HEK293 (cell line): ENCODE measurements at regions not wholly inside any gene's neighbourhood (a gene's known extent, or its start where the extent isn't known, plus 50 kb on each side); places are given as distances from the start of the nearest gene placed in this dataset.

Experiments used
- CTCF ChIA-PET: fragments of 350-600 bp; formaldehyde crosslinking; extraction: SDS; loops from one replicate; lab custom pipeline; 2021; ENCODE audit warnings: antibody characterized with exemption; lab: Yijun Ruan, JAX
- POLR2A ChIA-PET: fragments of 300-600 bp; formaldehyde crosslinking; extraction: SDS; loops from one replicate; lab custom pipeline; 2020; ENCODE audit warnings: antibody characterized with exemption, inconsistent platforms; lab: Yijun Ruan, JAX
- H3K27ac ChIP-seq: fragments of 200-500 bp; sonication (Bioruptor generic); 2 replicates; pipeline ENCODE4 v1.5.1; 2014; ENCODE audit warnings: low read depth, low read length, control low read depth, inconsistent platforms; ENCODE audit errors: extremely low read depth
- H3K36me3 ChIP-seq, 2 experiments: fragments of 200-500 bp in 1 of 2; sonication (Bioruptor generic) in 1 of 2; 1 replicate in 1 of 2; 2 replicates in 1 of 2; pipeline ENCODE4 v1.5.1; 2014 to 2017; ENCODE audit warnings: inconsistent platforms in 2 of 2, low read length in 2 of 2; ENCODE audit not compliant: control insufficient read depth in 2 of 2, insufficient read depth in 1 of 2
- H3K4me1 ChIP-seq: fragments of 200-500 bp; sonication (Bioruptor generic); 2 replicates; pipeline ENCODE4 v1.5.1; 2014; ENCODE audit warnings: mild to moderate bottlenecking, low read length, inconsistent platforms; ENCODE audit not compliant: control insufficient read depth, insufficient read depth
- H3K4me3 ChIP-seq: 2 replicates; pipeline ENCODE4 v1.5.1; 2011; ENCODE audit warnings: low read depth, mild to moderate bottlenecking, control low read depth, low read length, moderate library complexity
- H3K9me3 ChIP-seq: fragments of 200-500 bp; sonication (Bioruptor generic); 2 replicates; pipeline ENCODE4 v1.5.1; 2014; ENCODE audit warnings: low read depth, low read length, inconsistent platforms; ENCODE audit not compliant: control insufficient read depth, insufficient read depth
- ATF2 ChIP-seq: fragments of 450-650 bp; formaldehyde crosslinking; IDR thresholded peaks from 2 replicates; pipeline ENCODE4 v1.5.1; 2016; ENCODE audit warnings: missing biosample characterization, missing genetic modification characterization, low read depth
- FEZF1 ChIP-seq: fragments of 450-650 bp; formaldehyde crosslinking; IDR thresholded peaks from 2 replicates; pipeline ENCODE4 v1.5.1; 2016; ENCODE audit warnings: missing biosample characterization, missing genetic modification characterization
- GLI4 ChIP-seq: fragments of 450-650 bp; formaldehyde crosslinking; IDR thresholded peaks from 2 replicates; pipeline ENCODE4 v1.5.1; 2016; ENCODE audit warnings: missing biosample characterization, missing genetic modification characterization
- INSM2 ChIP-seq: fragments of 450-650 bp; formaldehyde crosslinking; IDR thresholded peaks from 2 replicates; pipeline ENCODE4 v1.5.1; 2016; ENCODE audit warnings: missing biosample characterization, missing genetic modification characterization
- KLF7 ChIP-seq: fragments of 450-650 bp; formaldehyde crosslinking; IDR thresholded peaks from 2 replicates; pipeline ENCODE4 v1.5.1; 2016; ENCODE audit warnings: missing biosample characterization, missing genetic modification characterization, borderline replicate concordance
- MZF1 ChIP-seq: fragments of 450-650 bp; formaldehyde crosslinking; IDR thresholded peaks from 2 replicates; pipeline ENCODE4 v1.5.1; 2017; ENCODE audit warnings: missing biosample characterization, missing genetic modification characterization, borderline replicate concordance
- SCRT2 ChIP-seq: fragments of 450-650 bp; formaldehyde crosslinking; IDR thresholded peaks from 2 replicates; pipeline ENCODE4 v1.5.1; 2016; ENCODE audit warnings: missing biosample characterization, missing genetic modification characterization
- TSHZ1 ChIP-seq: fragments of 450-650 bp; formaldehyde crosslinking; IDR thresholded peaks from 2 replicates; pipeline ENCODE4 v1.5.1; 2016; ENCODE audit warnings: missing biosample characterization, missing genetic modification characterization, borderline replicate concordance
- ZBTB10 ChIP-seq: fragments of 450-650 bp; formaldehyde crosslinking; IDR thresholded peaks from 2 replicates; pipeline ENCODE4 v1.5.1; 2016; ENCODE audit warnings: missing biosample characterization, missing genetic modification characterization
- ZNF121 ChIP-seq: fragments of 450-650 bp; formaldehyde crosslinking; IDR thresholded peaks from 2 replicates; pipeline ENCODE4 v1.5.1; 2016; ENCODE audit warnings: missing biosample characterization, missing genetic modification characterization
- ZNF138 ChIP-seq: fragments of 450-650 bp; formaldehyde crosslinking; IDR thresholded peaks from 2 replicates; pipeline ENCODE4 v1.5.1; 2016; ENCODE audit warnings: missing biosample characterization, missing genetic modification characterization, borderline replicate concordance
- ZNF140 ChIP-seq: fragments of 450-650 bp; formaldehyde crosslinking; IDR thresholded peaks from 2 replicates; pipeline ENCODE4 v1.5.1; 2016; ENCODE audit warnings: missing biosample characterization, missing genetic modification characterization
- ZNF366 ChIP-seq: fragments of 450-650 bp; formaldehyde crosslinking; conservative IDR thresholded peaks from 2 replicates; pipeline ENCODE4 v1.5.1; 2016; ENCODE audit warnings: missing biosample characterization, missing genetic modification characterization
- ZNF394 ChIP-seq: fragments of 450-650 bp; formaldehyde crosslinking; IDR thresholded peaks from 2 replicates; pipeline ENCODE4 v1.5.1; 2016; ENCODE audit warnings: missing biosample characterization, missing genetic modification characterization, mild to moderate bottlenecking, moderate library complexity, borderline replicate concordance
- ZNF48 ChIP-seq: fragments of 450-650 bp; formaldehyde crosslinking; IDR thresholded peaks from 2 replicates; pipeline ENCODE4 v1.5.1; 2016; ENCODE audit warnings: missing biosample characterization, missing genetic modification characterization
- ZNF513 ChIP-seq: fragments of 450-650 bp; IDR thresholded peaks from 2 replicates; pipeline ENCODE4 v1.5.1; 2018; ENCODE audit warnings: missing biosample characterization, missing genetic modification characterization
- ZNF544 ChIP-seq: fragments of 450-650 bp; formaldehyde crosslinking; IDR thresholded peaks from 2 replicates; pipeline ENCODE4 v1.5.0; 2017; ENCODE audit warnings: missing biosample characterization, missing genetic modification characterization
- ZNF555 ChIP-seq: fragments of 450-650 bp; formaldehyde crosslinking; conservative IDR thresholded peaks from 2 replicates; pipeline ENCODE4 v1.5.1; 2017; ENCODE audit warnings: missing biosample characterization, mild to moderate bottlenecking, missing genetic modification characterization, inconsistent platforms
- ZNF571 ChIP-seq: fragments of 450-650 bp; formaldehyde crosslinking; IDR thresholded peaks from 2 replicates; pipeline ENCODE4 v1.5.0; 2017; ENCODE audit warnings: missing biosample characterization, missing genetic modification characterization
- ZNF596 ChIP-seq: fragments of 450-650 bp; IDR thresholded peaks from 2 replicates; pipeline ENCODE4 v1.5.0; 2018; ENCODE audit warnings: missing biosample characterization, mild to moderate bottlenecking, missing genetic modification characterization, moderate library complexity
- ZNF623 ChIP-seq: fragments of 450-650 bp; formaldehyde crosslinking; IDR thresholded peaks from 2 replicates; pipeline ENCODE4 v1.5.1; 2016; ENCODE audit warnings: missing biosample characterization, missing genetic modification characterization
- ZNF664 ChIP-seq: fragments of 450-650 bp; formaldehyde crosslinking; IDR thresholded peaks from 2 replicates; pipeline ENCODE4 v1.5.1; 2016; ENCODE audit warnings: missing biosample characterization, missing genetic modification characterization
- ZNF791 ChIP-seq: fragments of 450-650 bp; formaldehyde crosslinking; IDR thresholded peaks from 2 replicates; pipeline ENCODE4 v1.5.1; 2016; ENCODE audit warnings: missing biosample characterization, missing genetic modification characterization

- H3K4me1 ChIP-seq = no peaks in the 10 kb centered on the region
- CTCF ChIA-PET = no interaction called here
- H3K27ac ChIP-seq = no peak overlapping the region
- no peak for TF ChIP-seq ZNF571 (tag by site-specific recombination)
- TF ChIP-seq ZNF394 = no peak
- no peak for TF ChIP-seq INSM2 (tag by site-specific recombination)
- TF ChIP-seq ZNF544 (tag by site-specific recombination) = no peak
- TF ChIP-seq TSHZ1 = no peak
- TF ChIP-seq ZNF513 (tag by site-specific recombination) = no peak
- no peak for TF ChIP-seq ATF2 (tag by site-specific recombination)
- TF ChIP-seq GLI4 (tag by site-specific recombination) = no peak
- no peak for TF ChIP-seq ZNF791 (tag by site-specific recombination)
- TF ChIP-seq FEZF1 (tag by site-specific recombination) = no peak
- TF ChIP-seq ZNF366 = no peak
- no peak overlapping the region for H3K4me3 ChIP-seq
- POLR2A ChIA-PET = no interaction called here
- no peaks in the 10 kb centered on the region for H3K9me3 ChIP-seq
- H3K36me3 ChIP-seq = no peaks in the 10 kb centered on the region
These were observed 288.1 kb upstream of the CELF4 start for GRCh38 chr18:37853706-37854105.

- TF ChIP-seq SCRT2 (tag by site-specific recombination) (no peak), ZNF138 (tag by site-specific recombination) (no peak), MZF1 (no peak)
- H3K36me3 ChIP-seq = no peaks in the 10 kb centered on the region
- ChIA-PET POLR2A (no interaction called here), CTCF (no interaction called here)
- H3K4me3 ChIP-seq = no peak overlapping the region
- H3K27ac ChIP-seq = no peak overlapping the region
- no peaks in the 10 kb centered on the region for H3K9me3 ChIP-seq
- H3K4me1 ChIP-seq = no peaks in the 10 kb centered on the region
These were observed 286.9 kb upstream of the CELF4 start for GRCh38 chr18:37852464-37852863.

GRCh38 chr18:37847544-37847943, 281.9 kb upstream of the CELF4 start:
- H3K4me3 ChIP-seq = no peak overlapping the region
- ChIA-PET CTCF (interaction anchor here (0.7 kb wide), 1 partner anchor 505 kb away, joined by 3 read pairs; no protein-coding TSS in a partner anchor), POLR2A (no interaction called here)
- H3K36me3 ChIP-seq = no peaks in the 10 kb centered on the region
- H3K4me1 ChIP-seq = no peaks in the 10 kb centered on the region
- no peak overlapping the region for H3K27ac ChIP-seq
- no peaks in the 10 kb centered on the region for H3K9me3 ChIP-seq
- TF ChIP-seq ZNF555 (no peak), ZNF140 (tag by site-specific recombination) (no peak), ZNF623 (no peak), ZNF48 (no peak), KLF7 (no peak), ZNF664 (tag by site-specific recombination) (no peak), ZBTB10 (tag by site-specific recombination) (no peak), ZNF596 (tag by site-specific recombination) (no peak), ZNF121 (tag by site-specific recombination) (no peak)
